Activated CD4-positive, alpha-beta T cell treated with anti-CD3 and anti-CD28 coated beads, Interleukin-2, amount 50 U/mL, for 1 hour (primary cell): ENCODE measurements at regions not wholly inside any gene's neighbourhood (a gene's known extent, or its start where the extent isn't known, plus 50 kb on each side); places are given as distances from the start of the nearest gene placed in this dataset.

Source experiments
- DNase-seq: peaks from one replicate; pipeline ENCODE4 v3.0.0-alpha.2; 2020

- DNase-seq = no peak
Measured at GRCh38 chr17:56739376-56739775, 94.3 kb downstream of the C17orf67 start.

GRCh38 chr17:56739776-56740175 lies 93.9 kb downstream of the C17orf67 start:
- DNase-seq = no peak

DNA sequence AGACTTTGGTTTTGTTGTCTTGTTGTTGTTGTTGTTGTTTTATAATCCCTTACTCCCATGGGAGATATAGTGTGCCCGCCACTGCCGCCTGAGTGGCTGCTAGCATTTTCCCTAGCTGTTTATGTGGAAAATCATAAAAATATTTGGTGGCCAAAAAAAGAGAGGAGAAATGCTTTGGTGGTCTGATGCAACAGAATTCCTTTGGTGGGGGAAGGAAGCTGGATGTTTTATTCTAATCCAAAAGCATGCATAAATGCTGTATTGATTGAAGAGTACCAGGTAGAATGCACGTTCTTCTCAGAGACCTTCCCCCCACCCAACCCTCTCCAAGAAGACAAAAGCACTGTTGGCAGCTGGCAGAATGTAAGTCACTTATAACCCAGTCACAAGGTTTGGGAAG lies 93.2 kb downstream of the C17orf67 start:
- DNase-seq = no peak
